Breast epithelium (tissue), 3 donors: ENCODE measurements at regions not wholly inside any gene's neighbourhood (a gene's known extent, or its start where the extent isn't known, plus 50 kb on each side); places are given as distances from the start of the nearest gene placed in this dataset.

ENCODE experiments used
- POLR2A ChIP-seq: fragments of 450-650 bp; IDR thresholded peaks from one replicate; pipeline ENCODE4 v1.6.1; 2016; ENCODE audit warnings: antibody characterized with exemption, mild to moderate bottlenecking, moderate library complexity
- POLR2AphosphoS5 ChIP-seq, 3 donors: sonication (generic); formaldehyde crosslinking; IDR thresholded peaks; one replicate each; pipeline ENCODE4 v1.6.1; 2017; ENCODE audit warnings: antibody characterized with exemption in 3 of 3
- TF ChIP-seq, protein P1 (sequence below), 3 donors: fragments of 450-650 bp; IDR thresholded peaks; one replicate each; pipeline ENCODE4 v1.5.1; 2016 to 2017; ENCODE audit warnings: antibody characterized with exemption in 3 of 3, mild to moderate bottlenecking in 3 of 3, moderate library complexity in 3 of 3

DNA sequence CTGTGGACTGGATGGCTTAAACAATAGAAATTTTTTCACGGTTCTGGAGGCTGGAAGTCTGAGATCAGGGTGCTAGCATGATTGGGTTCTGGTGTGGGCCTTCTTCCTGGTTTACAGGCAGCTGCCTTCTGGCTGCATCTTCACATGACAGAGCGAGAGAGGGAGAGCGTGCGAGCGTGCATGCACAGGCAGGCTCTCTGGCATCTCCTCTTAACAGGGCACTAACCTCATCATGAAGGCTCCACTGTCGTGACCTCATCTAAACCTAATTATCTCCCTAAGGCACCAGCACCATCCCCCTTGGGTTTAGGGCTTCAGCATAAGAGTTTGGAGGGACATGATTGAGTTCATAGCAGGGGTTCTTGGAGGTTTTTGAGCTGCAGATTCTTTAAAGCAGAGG lies 292.0 kb upstream of the C2CD4B start:
- TF ChIP-seq POLR2A (no peak), POLR2AphosphoS5 (IDR thresholded peaks at IDR 0.05) (no peak)
- TF ChIP-seq, protein P1, sequence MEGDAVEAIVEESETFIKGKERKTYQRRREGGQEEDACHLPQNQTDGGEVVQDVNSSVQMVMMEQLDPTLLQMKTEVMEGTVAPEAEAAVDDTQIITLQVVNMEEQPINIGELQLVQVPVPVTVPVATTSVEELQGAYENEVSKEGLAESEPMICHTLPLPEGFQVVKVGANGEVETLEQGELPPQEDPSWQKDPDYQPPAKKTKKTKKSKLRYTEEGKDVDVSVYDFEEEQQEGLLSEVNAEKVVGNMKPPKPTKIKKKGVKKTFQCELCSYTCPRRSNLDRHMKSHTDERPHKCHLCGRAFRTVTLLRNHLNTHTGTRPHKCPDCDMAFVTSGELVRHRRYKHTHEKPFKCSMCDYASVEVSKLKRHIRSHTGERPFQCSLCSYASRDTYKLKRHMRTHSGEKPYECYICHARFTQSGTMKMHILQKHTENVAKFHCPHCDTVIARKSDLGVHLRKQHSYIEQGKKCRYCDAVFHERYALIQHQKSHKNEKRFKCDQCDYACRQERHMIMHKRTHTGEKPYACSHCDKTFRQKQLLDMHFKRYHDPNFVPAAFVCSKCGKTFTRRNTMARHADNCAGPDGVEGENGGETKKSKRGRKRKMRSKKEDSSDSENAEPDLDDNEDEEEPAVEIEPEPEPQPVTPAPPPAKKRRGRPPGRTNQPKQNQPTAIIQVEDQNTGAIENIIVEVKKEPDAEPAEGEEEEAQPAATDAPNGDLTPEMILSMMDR (IDR thresholded peaks at IDR 0.05), result no peak
